ENCODE measurements at regions not wholly inside any gene's neighbourhood (a gene's known extent, or its start where the extent isn't known, plus 50 kb on each side); places are given as distances from the start of the nearest gene placed in this dataset.

- no peaks in the 10 kb centered on the region for H3K9me2 ChIP-seq (replicated peaks; ENCODE audit: insufficient read depth, low read length)
- H3K9me3 ChIP-seq (ENCODE audit: low read length): peaks cover 37% of the 10 kb centered on the region
- H3K4me3 ChIP-seq (ENCODE audit: low read length): no peak overlapping the region
- no peak overlapping the region for H3K9ac ChIP-seq (ENCODE audit: low read length)
- H3K4me2 ChIP-seq (ENCODE audit: low read depth, low read length, poor library complexity, severe bottlenecking): no peak overlapping the region
- H3K36me3 ChIP-seq (ENCODE audit: insufficient read depth, low read length): no peaks in the 10 kb centered on the region
- no peak for DNase-seq
- H4K20me1 ChIP-seq (ENCODE audit: insufficient read depth, low read depth, low read length): no peaks in the 10 kb centered on the region
- no peaks in the 10 kb centered on the region for H3K79me2 ChIP-seq (ENCODE audit: low read length)
- H3K27me3 ChIP-seq (ENCODE audit: low read length): no peaks in the 10 kb centered on the region
- H3K4me1 ChIP-seq (ENCODE audit: low read length): no peaks in the 10 kb centered on the region
- no peak overlapping the region for H3K27ac ChIP-seq (ENCODE audit: low read length)
- H2AFZ ChIP-seq (ENCODE audit: low read length): no peak overlapping the region
Observed at GRCh38 chr13:58865286-58865685, 1233.7 kb downstream of the PCDH17 start.

GRCh38 chr13:58869566-58869965, 1238.0 kb downstream of the PCDH17 start:
- no peak overlapping the region for H3K4me2 ChIP-seq (ENCODE audit: low read depth, low read length, poor library complexity, severe bottlenecking)
- no peaks in the 10 kb centered on the region for H3K79me2 ChIP-seq (ENCODE audit: low read length)
- H3K9me3 ChIP-seq (ENCODE audit: low read length): peaks cover 32% of the 10 kb centered on the region; the same call in 1 of the 2 replicates
- H3K4me3 ChIP-seq (ENCODE audit: low read length): no peak overlapping the region
- no peaks in the 10 kb centered on the region for H3K36me3 ChIP-seq (ENCODE audit: insufficient read depth, low read length)
- H3K4me1 ChIP-seq (ENCODE audit: low read length): no peaks in the 10 kb centered on the region
- no peaks in the 10 kb centered on the region for H4K20me1 ChIP-seq (ENCODE audit: insufficient read depth, low read depth, low read length)
- no peak for DNase-seq
- H3K27ac ChIP-seq (ENCODE audit: low read length): no peak overlapping the region
- H3K27me3 ChIP-seq (ENCODE audit: low read length): no peaks in the 10 kb centered on the region
- no peak overlapping the region for H2AFZ ChIP-seq (ENCODE audit: low read length)
- no peaks in the 10 kb centered on the region for H3K9me2 ChIP-seq (replicated peaks; ENCODE audit: insufficient read depth, low read length)
- no peak overlapping the region for H3K9ac ChIP-seq (ENCODE audit: low read length)

GRCh38 chr13:58876473-58876872, 1244.9 kb downstream of the PCDH17 start:
- Histone ChIP-seq H3K36me3 (ENCODE audit: insufficient read depth, low read length) (no peaks in the 10 kb centered on the region), H3K27ac (ENCODE audit: low read length) (no peak overlapping the region), H3K9ac (ENCODE audit: low read length) (no peak overlapping the region), H3K4me1 (ENCODE audit: low read length) (no peaks in the 10 kb centered on the region), H3K9me3 (ENCODE audit: low read length) (peaks cover 19% of the 10 kb centered on the region; the same call in 1 of the 2 replicates), H3K27me3 (ENCODE audit: low read length) (no peaks in the 10 kb centered on the region), H2AFZ (ENCODE audit: low read length) (no peak overlapping the region), H3K79me2 (ENCODE audit: low read length) (no peaks in the 10 kb centered on the region), H3K4me2 (ENCODE audit: low read depth, low read length, poor library complexity, severe bottlenecking) (no peak overlapping the region), H4K20me1 (ENCODE audit: insufficient read depth, low read depth, low read length) (no peaks in the 10 kb centered on the region), H3K9me2 (replicated peaks; ENCODE audit: insufficient read depth, low read length) (no peaks in the 10 kb centered on the region), H3K4me3 (ENCODE audit: low read length) (no peak overlapping the region)
- DNase-seq: no peak

- peaks cover 27% of the 10 kb centered on the region; the same call in 1 of the 2 replicates for H3K9me3 ChIP-seq (ENCODE audit: low read length)
- no peaks in the 10 kb centered on the region for H3K27me3 ChIP-seq (ENCODE audit: low read length)
- no peak overlapping the region for H3K27ac ChIP-seq (ENCODE audit: low read length)
- H3K4me3 ChIP-seq (ENCODE audit: low read length): no peak overlapping the region
- no peaks in the 10 kb centered on the region for H3K79me2 ChIP-seq (ENCODE audit: low read length)
- H3K36me3 ChIP-seq (ENCODE audit: insufficient read depth, low read length): no peaks in the 10 kb centered on the region
- H3K4me1 ChIP-seq (ENCODE audit: low read length): no peaks in the 10 kb centered on the region
- no peaks in the 10 kb centered on the region for H3K9me2 ChIP-seq (replicated peaks; ENCODE audit: insufficient read depth, low read length)
- no peak overlapping the region for H3K4me2 ChIP-seq (ENCODE audit: low read depth, low read length, poor library complexity, severe bottlenecking)
- no peak overlapping the region for H3K9ac ChIP-seq (ENCODE audit: low read length)
- DNase-seq: no peak
- no peaks in the 10 kb centered on the region for H4K20me1 ChIP-seq (ENCODE audit: insufficient read depth, low read depth, low read length)
- H2AFZ ChIP-seq (ENCODE audit: low read length): no peak overlapping the region
Observed at GRCh38 chr13:58879114-58879513, 1247.6 kb downstream of the PCDH17 start.

- Histone ChIP-seq H3K79me2 (ENCODE audit: low read length) (no peaks in the 10 kb centered on the region), H3K4me3 (ENCODE audit: low read length) (no peak overlapping the region), H3K27ac (ENCODE audit: low read length) (no peak overlapping the region), H3K27me3 (ENCODE audit: low read length) (no peaks in the 10 kb centered on the region), H3K9me2 (replicated peaks; ENCODE audit: insufficient read depth, low read length) (no peaks in the 10 kb centered on the region), H3K4me2 (ENCODE audit: low read depth, low read length, poor library complexity, severe bottlenecking) (no peak overlapping the region), H3K36me3 (ENCODE audit: insufficient read depth, low read length) (no peaks in the 10 kb centered on the region), H3K9ac (ENCODE audit: low read length) (no peak overlapping the region), H3K9me3 (ENCODE audit: low read length) (peaks cover 29% of the 10 kb centered on the region; the same call in 1 of the 2 replicates), H2AFZ (ENCODE audit: low read length) (no peak overlapping the region), H4K20me1 (ENCODE audit: insufficient read depth, low read depth, low read length) (no peaks in the 10 kb centered on the region), H3K4me1 (ENCODE audit: low read length) (no peaks in the 10 kb centered on the region)
- DNase-seq: no peak
Observed at GRCh38 chr13:58882516-58882915, 1251.0 kb downstream of the PCDH17 start.

- Histone ChIP-seq H3K27ac (ENCODE audit: low read length) (no peak overlapping the region), H3K9ac (ENCODE audit: low read length) (no peak overlapping the region), H3K27me3 (ENCODE audit: low read length) (no peaks in the 10 kb centered on the region), H3K9me2 (replicated peaks; ENCODE audit: insufficient read depth, low read length) (no peaks in the 10 kb centered on the region), H4K20me1 (ENCODE audit: insufficient read depth, low read depth, low read length) (no peaks in the 10 kb centered on the region), H3K79me2 (ENCODE audit: low read length) (no peaks in the 10 kb centered on the region), H3K9me3 (ENCODE audit: low read length) (peaks cover 26% of the 10 kb centered on the region), H3K4me2 (ENCODE audit: low read depth, low read length, poor library complexity, severe bottlenecking) (no peak overlapping the region), H3K36me3 (ENCODE audit: insufficient read depth, low read length) (no peaks in the 10 kb centered on the region), H3K4me3 (ENCODE audit: low read length) (no peak overlapping the region), H3K4me1 (ENCODE audit: low read length) (no peaks in the 10 kb centered on the region), H2AFZ (ENCODE audit: low read length) (no peak overlapping the region)
- DNase-seq: no peak
Observed at GRCh38 chr13:58883405-58883804, 1251.9 kb downstream of the PCDH17 start.

- Histone ChIP-seq H3K4me3 (ENCODE audit: low read length) (no peak overlapping the region), H3K9ac (ENCODE audit: low read length) (no peak overlapping the region), H3K4me1 (ENCODE audit: low read length) (no peaks in the 10 kb centered on the region), H3K4me2 (ENCODE audit: low read depth, low read length, poor library complexity, severe bottlenecking) (no peak overlapping the region), H2AFZ (ENCODE audit: low read length) (no peak overlapping the region), H4K20me1 (ENCODE audit: insufficient read depth, low read depth, low read length) (no peaks in the 10 kb centered on the region), H3K27ac (ENCODE audit: low read length) (no peak overlapping the region), H3K9me2 (replicated peaks; ENCODE audit: insufficient read depth, low read length) (no peaks in the 10 kb centered on the region), H3K36me3 (ENCODE audit: insufficient read depth, low read length) (no peaks in the 10 kb centered on the region), H3K79me2 (ENCODE audit: low read length) (no peaks in the 10 kb centered on the region), H3K27me3 (ENCODE audit: low read length) (no peaks in the 10 kb centered on the region), H3K9me3 (ENCODE audit: low read length) (peaks cover 24% of the 10 kb centered on the region)
- DNase-seq: no peak
Observed at GRCh38 chr13:58884353-58885209, 1253.0 kb downstream of the PCDH17 start.

- Histone ChIP-seq H3K27ac (ENCODE audit: low read length) (no peak overlapping the region), H3K9me2 (replicated peaks; ENCODE audit: insufficient read depth, low read length) (no peaks in the 10 kb centered on the region), H3K36me3 (ENCODE audit: insufficient read depth, low read length) (no peaks in the 10 kb centered on the region), H3K79me2 (ENCODE audit: low read length) (no peaks in the 10 kb centered on the region), H3K9me3 (ENCODE audit: low read length) (peaks cover 11% of the 10 kb centered on the region), H3K9ac (ENCODE audit: low read length) (no peak overlapping the region), H3K4me2 (ENCODE audit: low read depth, low read length, poor library complexity, severe bottlenecking) (no peak overlapping the region), H3K27me3 (ENCODE audit: low read length) (no peaks in the 10 kb centered on the region), H2AFZ (ENCODE audit: low read length) (no peak overlapping the region), H3K4me1 (ENCODE audit: low read length) (no peaks in the 10 kb centered on the region), H3K4me3 (ENCODE audit: low read length) (no peak overlapping the region), H4K20me1 (ENCODE audit: insufficient read depth, low read depth, low read length) (no peaks in the 10 kb centered on the region)
- no peak for DNase-seq
Observed at GRCh38 chr13:58889474-58889873, 1257.9 kb downstream of the PCDH17 start.
